HG02943 (cell line): ENCODE measurements at regions not wholly inside any gene's neighbourhood (a gene's known extent, or its start where the extent isn't known, plus 50 kb on each side); places are given as distances from the start of the nearest gene placed in this dataset.
"Not testable (repeated sequence)": the region's sequence is repeated elsewhere in the genome, so short reads cannot be mapped to it uniquely, and the experiment has no call there.

ENCODE experiments used
- ATAC-seq: cut with Tn5 transposase; IDR thresholded peaks from one replicate; pipeline ENCODE4 v1.9.1; 2021; ENCODE audit warnings: mild to moderate bottlenecking, low read depth, moderate library complexity; ENCODE audit not compliant: unreplicated experiment

GRCh38 chr2:111519071-111519470 is 364.9 kb downstream of the ANAPC1 start:
- ATAC-seq: no peak

DNA sequence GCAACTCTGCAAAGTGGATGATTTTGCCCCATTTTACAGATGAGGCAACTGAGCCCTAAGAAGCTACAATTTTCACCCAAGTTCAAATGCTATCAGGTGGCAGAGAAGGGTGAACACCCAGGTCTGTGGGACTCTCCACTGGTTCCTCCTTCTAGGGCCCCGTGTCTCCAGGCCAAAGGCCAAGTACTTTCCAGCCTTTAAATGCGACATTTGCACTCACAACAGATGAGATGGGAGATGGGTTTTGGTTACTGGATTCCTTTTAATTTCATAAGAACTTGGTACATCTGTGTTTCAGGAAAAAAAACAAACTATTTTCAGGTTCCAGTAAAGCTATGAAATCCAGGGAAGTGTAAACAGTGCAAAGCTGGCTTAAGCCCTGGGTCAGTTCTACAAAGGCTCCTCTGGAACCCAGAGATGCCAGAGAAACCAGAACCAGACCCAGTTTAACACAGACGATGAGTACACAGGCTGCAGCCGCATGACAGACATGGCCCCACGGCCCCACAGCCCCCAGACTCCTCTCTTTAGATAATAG is 361.7 kb downstream of the ANAPC1 start:
- no peak for ATAC-seq

GRCh38 chr2:111523009-111523408 is 361.0 kb downstream of the ANAPC1 start:
- no peak for ATAC-seq

GRCh38 chr2:111525026-111525425 is 359.0 kb downstream of the ANAPC1 start:
- ATAC-seq: not testable (repeated sequence)

DNA sequence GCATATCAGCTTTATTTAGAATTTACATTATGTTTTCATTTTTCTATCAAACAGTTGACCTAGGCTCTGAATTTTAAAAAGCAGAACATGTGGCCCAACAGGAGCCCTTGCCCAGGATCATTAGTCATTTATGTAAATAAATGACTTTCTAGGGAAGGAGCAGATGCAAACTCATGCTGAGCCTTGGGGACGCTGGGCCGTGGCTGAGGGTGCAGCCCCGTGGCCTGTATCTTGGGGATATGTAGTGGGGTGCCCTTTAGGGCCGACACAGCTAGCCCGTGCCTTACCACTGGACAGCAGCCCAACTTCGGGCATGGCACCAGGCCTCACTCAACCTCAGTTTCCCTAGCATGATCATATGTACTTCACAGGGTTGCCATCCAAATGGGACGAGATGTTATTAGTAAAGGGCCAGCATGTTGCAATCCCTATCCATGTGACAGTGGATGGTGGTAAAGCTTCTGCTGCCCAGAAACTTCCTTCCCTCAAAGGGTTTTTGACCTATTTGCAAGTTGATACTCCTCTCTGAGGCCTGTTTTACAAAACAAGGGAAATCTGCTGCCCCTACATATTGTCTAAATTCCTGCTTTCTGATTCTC is 357.9 kb downstream of the ANAPC1 start:
- ATAC-seq: not testable (repeated sequence)

GRCh38 chr2:111527707-111528400 is 356.1 kb downstream of the ANAPC1 start:
- ATAC-seq: not testable (repeated sequence)

- ATAC-seq: not testable (repeated sequence)
These were observed 355.0 kb downstream of the ANAPC1 start for GRCh38 chr2:111529022-111529421.

GRCh38 chr2:111530239-111530965 is 353.6 kb downstream of the ANAPC1 start:
- ATAC-seq: not testable (repeated sequence)

- not testable (repeated sequence) for ATAC-seq
These were observed 351.1 kb downstream of the ANAPC1 start for GRCh38 chr2:111532682-111533556.

GRCh38 chr2:111533557-111534247 is 350.3 kb downstream of the ANAPC1 start:
- not testable (repeated sequence) for ATAC-seq

- ATAC-seq: no peak
These were observed 349.1 kb downstream of the ANAPC1 start for GRCh38 chr2:111534910-111535352.

GRCh38 chr2:111535404-111535803 is 348.6 kb downstream of the ANAPC1 start:
- ATAC-seq: no peak

DNA sequence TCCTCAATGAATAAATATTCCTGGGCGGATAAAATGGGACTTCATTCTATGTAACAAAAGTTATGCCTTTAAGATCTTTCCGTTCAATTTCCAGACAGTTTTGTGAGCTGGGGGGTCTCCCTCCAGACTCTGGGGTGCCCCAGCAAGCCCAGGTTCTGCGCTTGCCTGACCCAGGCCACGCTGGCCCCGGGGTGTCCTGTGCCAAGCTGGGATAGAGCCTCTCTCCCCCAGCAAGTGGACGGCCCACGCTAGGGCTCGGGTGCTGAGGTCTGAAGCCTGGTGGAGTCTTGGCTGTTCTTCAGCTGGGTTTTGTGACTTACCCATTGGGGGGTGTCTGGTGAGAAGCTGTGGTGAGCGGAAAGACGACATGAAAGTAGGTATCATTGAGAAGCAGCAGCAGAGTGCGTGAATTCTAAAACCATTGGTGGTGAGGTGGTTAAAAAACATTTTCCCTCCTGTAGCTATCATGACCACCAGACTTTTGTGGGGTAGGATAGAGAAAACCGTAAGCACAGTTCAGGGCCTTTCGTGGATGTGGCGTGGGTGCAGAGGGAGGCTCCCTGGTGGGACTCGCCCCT is 346.8 kb downstream of the ANAPC1 start:
- ATAC-seq: no peak

DNA sequence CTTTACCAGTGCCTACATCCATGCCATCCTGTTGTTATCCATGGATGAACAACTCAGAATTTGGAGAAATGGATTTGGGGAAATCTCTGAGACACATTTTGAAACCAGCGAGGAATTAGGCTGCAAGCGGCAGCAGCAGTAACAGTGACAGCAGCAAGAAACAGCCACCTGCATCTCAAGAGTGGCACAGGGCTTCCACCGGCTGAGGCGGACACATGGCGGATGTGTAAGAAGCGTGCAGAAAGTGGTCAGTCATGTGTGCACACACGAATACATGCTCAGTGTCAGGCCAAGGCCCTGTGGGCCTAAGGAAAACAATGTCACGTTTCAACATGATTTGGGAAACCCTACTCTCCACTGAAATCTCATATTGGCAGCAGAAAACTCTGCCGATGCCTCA is 344.0 kb downstream of the ANAPC1 start:
- not testable (repeated sequence) for ATAC-seq

DNA sequence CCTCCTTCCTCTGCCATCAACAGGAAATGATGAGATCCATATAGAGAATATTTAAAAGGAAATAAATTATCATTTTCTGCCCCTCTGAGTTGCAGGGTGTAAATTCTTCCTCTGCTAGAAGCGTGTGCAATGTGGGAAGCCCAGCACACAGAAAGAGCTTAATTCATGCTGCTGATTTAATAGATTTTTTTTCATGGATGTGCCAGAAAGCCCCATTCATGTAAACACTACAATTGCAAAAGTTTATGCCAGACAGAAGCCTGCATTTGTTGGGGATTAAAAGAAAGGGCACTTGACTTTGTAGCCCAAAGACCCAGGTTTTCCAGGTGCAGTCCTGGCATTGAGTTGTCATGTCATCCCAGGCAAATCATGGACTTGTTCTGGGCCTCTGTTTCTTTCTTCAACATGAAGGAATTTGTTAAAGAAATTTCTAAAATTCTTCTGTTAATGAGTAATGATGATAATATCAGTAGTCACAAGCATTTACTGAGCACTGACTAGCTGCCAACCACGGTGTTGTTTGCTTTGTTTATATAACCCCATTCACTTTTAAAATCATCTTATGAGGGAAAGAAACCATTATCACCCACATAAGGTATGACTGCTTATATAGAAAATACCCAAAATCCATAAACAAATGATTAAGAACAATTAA is 341.7 kb downstream of the ANAPC1 start:
- not testable (repeated sequence) for ATAC-seq

DNA sequence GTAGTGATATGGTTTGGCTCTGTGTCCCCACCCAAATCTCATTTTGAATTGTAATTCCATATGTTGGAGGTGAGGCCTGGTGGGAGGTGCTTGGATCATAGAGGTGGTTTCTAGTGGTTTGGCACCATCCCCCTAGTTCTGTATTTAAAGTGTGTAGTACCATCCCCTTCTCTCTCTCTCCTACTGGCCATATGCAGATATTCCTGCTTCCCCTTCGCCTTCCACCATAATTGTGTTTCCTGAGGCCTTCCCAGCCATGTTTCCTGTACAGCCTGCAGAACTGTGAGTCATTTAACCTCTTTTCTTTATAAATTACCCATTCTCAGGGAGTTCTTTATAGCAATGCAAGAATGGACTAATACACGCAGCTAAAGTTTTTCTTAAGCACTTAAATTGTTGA is 340.0 kb downstream of the ANAPC1 start:
- ATAC-seq: not testable (repeated sequence)

DNA sequence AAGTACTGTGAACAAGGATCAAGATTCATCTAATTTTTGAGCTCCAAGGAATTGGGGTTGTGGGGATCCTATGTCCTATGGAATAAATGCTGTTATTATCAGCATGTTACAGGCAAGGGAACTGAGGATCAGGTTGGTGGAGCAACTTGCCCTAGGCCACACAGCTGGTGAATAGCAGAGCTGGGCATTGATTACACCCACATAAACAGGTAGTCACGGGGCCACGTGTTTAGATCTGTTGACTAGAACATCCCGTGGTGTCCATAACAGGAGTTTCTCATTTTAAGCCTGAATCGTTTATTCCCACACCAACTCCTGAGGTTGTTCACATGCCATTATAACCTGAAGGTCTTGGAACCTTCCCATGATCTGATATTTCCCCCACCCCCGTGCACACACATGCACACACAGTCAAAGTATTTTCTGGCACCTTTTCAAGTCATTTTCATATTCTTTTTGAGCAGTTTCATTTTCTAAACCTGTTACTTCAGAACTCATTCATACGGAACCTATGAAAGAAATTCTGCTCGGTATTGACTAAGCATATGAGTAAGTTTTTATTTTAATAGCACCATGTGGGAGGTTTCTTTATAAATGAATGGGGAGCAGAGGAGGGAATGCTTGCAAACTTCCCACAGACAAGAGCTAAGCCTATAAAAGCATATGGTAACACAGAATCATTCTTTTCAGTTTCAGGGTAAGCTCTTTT is 338.1 kb downstream of the ANAPC1 start:
- ATAC-seq: not testable (repeated sequence)

- ATAC-seq: not testable (repeated sequence)
These were observed 337.4 kb downstream of the ANAPC1 start for GRCh38 chr2:111546578-111546977.
